T47D (cell line): ENCODE measurements at regions not wholly inside any gene's neighbourhood (a gene's known extent, or its start where the extent isn't known, plus 50 kb on each side); places are given as distances from the start of the nearest gene placed in this dataset.

ENCODE experiments used
- DNase-seq, 2 experiments: peaks; one replicate each; pipeline versions ENCODE4 v3.0.0 to v3.0.0-alpha.2; 2011 to 2012; ENCODE audit warnings: low read depth in 1 of 2, low spot score in 1 of 2
- JUND ChIP-seq: IDR thresholded peaks from 2 replicates; pipeline ENCODE4 v1.6.1; 2012; ENCODE audit warnings: low read depth
- in situ Hi-C: cut with HindIII; loops from 2 replicates; pipeline ENCODE4 v1.10.0; 2016; ENCODE audit warnings: low sequenced_read_pairs, low pct_unique_long_range_greater_than_20kb

GRCh38 chr13:68813180-68813796 lies 1294.3 kb upstream of the ATXN8OS start:
- TF ChIP-seq JUND: no peak
- no peak for DNase-seq
- in situ Hi-C loops: no loop called here

GRCh38 chr13:68810660-68811059 lies 1297.0 kb upstream of the ATXN8OS start:
- in situ Hi-C loops: no loop called here
- no peak for TF ChIP-seq JUND
- peak in 1 of 2 experiments; percentile 37 for DNase-seq

- in situ Hi-C loops: no loop called here
- no peak for TF ChIP-seq JUND
- DNase-seq: no peak
Measured at GRCh38 chr13:68808456-68808855, 1299.2 kb upstream of the ATXN8OS start.

DNA sequence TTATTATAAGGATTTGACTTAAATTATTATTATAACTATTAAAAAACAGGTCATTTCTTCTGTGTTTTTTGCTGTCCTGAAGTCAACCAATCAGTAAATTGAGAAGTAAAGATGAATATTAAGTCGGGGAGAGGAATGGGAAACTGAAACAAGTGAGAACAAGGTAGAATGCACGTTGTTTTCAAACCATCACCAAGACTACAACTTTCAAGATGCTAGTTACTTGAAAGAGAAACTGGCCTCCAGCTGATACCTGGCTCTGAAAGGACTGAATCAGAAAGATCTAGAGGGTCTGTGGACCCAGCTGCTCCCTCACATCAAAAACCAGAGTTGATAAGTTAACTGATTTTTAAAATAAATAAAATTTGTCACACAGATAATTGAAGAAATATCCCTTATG lies 1301.5 kb upstream of the ATXN8OS start:
- DNase-seq: no peak
- no peak for TF ChIP-seq JUND
- in situ Hi-C loops: no loop called here

- DNase-seq: no peak
- TF ChIP-seq JUND: no peak
- in situ Hi-C loops: no loop called here
Measured at GRCh38 chr13:68784275-68784674, 1323.4 kb upstream of the ATXN8OS start.

- no peak for TF ChIP-seq JUND
- in situ Hi-C loops: no loop called here
- DNase-seq: no peak
Measured at GRCh38 chr13:68759617-68760016, 1348.0 kb upstream of the ATXN8OS start.

GRCh38 chr13:68749796-68750195 lies 1357.8 kb upstream of the ATXN8OS start:
- no peak for TF ChIP-seq JUND
- no peak for DNase-seq
- in situ Hi-C loops: no loop called here

DNA sequence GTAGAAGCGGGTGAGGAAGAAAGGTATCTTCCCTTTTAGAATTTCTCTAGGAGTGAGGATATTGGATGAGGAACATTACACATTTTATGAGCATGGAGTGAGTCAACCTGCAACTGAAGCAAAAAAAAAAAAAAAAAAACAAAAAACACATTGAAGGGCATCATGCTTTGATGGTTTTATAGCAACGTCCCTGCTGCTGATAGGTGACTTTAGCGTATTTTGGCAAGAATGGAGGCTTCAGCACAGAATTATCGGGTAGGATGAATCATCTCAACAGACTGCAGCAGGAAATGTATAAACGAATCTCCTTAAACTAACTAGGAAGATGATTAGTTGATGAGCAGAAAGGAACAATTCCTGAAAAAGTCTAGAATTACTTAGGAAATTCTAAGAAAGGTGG lies 1359.6 kb upstream of the ATXN8OS start:
- no peak for DNase-seq
- TF ChIP-seq JUND: no peak
- in situ Hi-C loops: no loop called here

GRCh38 chr13:68745502-68745901 lies 1362.1 kb upstream of the ATXN8OS start:
- peak in 1 of 2 experiments; percentile 4 for DNase-seq
- TF ChIP-seq JUND: no peak
- in situ Hi-C loops: no loop called here

DNA sequence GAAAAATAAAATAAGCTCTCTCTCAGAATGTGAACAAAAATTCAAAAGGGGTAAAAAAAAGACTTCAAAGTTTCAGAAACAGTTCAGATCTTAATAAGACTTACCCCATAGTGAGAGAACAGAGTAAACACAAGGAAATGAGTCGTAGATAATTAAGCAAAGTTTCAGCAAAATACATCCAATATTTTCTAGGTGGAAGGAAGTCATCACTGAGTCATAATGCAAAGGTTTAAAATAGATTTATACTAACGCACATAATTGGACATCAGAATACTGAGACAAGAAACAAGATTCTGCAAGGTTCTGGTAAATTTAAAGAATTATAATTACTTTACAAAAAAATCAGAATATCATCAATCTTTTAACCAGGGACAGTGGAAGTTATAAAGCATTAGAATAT lies 1370.7 kb upstream of the ATXN8OS start:
- no peak for TF ChIP-seq JUND
- in situ Hi-C loops: no loop called here
- DNase-seq: no peak

GRCh38 chr13:68727798-68728197 lies 1379.8 kb upstream of the ATXN8OS start:
- DNase-seq: no peak
- in situ Hi-C loops: no loop called here
- no peak for TF ChIP-seq JUND

GRCh38 chr13:68727165-68727564 lies 1380.5 kb upstream of the ATXN8OS start:
- in situ Hi-C loops: no loop called here
- TF ChIP-seq JUND: no peak

GRCh38 chr13:68719815-68720214 lies 1387.8 kb upstream of the ATXN8OS start:
- no peak for TF ChIP-seq JUND
- DNase-seq: no peak
- in situ Hi-C loops: no loop called here

More at GRCh38 chr13:68727165-68727564, 1380.5 kb upstream of the ATXN8OS start:
- DNase-seq: no peak

DNA sequence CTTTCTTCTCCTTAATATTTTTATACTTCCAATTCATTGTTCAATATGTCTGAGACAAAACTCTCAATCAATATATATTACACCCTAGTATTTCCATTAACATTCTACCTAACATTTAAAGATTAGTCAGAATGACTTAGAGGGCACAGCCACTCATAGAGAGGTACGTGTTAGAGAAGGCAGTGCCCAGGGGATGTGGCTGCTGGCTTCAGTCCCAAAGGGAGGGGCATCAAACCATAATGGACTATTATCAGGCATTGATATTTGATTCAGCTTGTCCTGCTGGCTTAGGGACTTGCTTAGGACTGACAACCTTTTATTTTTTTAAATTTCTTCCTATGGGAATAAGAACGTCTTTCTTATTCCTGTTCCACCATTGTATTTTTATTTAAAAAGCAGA lies 1392.0 kb upstream of the ATXN8OS start:
- DNase-seq: no peak
- no peak for TF ChIP-seq JUND
- in situ Hi-C loops: no loop called here
